ENCODE measurements at regions not wholly inside any gene's neighbourhood (a gene's known extent, or its start where the extent isn't known, plus 50 kb on each side); places are given as distances from the start of the nearest gene placed in this dataset.
A peak's percentile ranks its signal among the peaks of the same experiment; 100 is the strongest.

DNA sequence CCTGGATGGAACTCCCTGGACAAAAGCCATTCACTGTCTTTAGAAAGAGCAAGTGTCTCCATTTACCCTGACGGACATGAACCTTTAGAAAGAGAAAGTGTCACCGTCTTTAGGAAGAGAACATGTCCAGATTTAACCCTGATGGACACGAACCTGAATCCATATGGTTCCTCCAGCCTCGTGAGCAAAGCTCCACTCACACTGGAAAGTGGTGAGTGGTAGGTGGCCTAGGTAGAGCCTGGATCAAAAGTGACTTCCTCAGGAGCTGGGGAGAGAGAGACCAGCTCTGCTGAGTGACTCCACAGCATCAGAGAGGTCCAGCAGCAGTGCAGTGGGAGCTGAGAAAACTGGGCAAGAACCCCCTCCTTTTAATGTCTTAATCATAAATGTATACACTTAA is 59.8 kb upstream of the IRS2 start:
- H3K27ac ChIP-seq: no peak overlapping the region
- TF ChIP-seq, protein P1, sequence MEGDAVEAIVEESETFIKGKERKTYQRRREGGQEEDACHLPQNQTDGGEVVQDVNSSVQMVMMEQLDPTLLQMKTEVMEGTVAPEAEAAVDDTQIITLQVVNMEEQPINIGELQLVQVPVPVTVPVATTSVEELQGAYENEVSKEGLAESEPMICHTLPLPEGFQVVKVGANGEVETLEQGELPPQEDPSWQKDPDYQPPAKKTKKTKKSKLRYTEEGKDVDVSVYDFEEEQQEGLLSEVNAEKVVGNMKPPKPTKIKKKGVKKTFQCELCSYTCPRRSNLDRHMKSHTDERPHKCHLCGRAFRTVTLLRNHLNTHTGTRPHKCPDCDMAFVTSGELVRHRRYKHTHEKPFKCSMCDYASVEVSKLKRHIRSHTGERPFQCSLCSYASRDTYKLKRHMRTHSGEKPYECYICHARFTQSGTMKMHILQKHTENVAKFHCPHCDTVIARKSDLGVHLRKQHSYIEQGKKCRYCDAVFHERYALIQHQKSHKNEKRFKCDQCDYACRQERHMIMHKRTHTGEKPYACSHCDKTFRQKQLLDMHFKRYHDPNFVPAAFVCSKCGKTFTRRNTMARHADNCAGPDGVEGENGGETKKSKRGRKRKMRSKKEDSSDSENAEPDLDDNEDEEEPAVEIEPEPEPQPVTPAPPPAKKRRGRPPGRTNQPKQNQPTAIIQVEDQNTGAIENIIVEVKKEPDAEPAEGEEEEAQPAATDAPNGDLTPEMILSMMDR (conservative IDR thresholded peaks at IDR 0.05): no peak

DNA sequence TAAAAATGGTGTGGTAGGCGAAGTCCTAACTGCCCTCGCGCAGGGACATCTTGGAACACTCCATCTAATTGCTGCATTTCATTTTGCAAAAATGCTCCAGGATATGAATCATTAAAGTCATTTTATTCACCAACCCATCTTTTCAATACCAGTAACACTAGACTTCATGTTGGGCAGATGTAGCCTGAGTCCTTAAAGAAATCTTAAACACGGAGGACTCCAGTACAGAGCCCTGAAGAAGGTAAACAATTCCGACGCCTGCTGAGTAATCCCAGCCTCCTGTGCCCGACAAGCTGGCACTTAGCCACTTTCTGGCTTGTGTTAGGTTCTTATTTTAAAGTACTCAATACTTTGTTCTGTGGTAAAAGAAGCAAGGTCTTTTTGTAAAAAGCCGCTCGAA is 58.0 kb upstream of the IRS2 start:
- peak overlapping the region; percentile 0; the same call in 1 of the 2 replicates for H3K27ac ChIP-seq
- TF ChIP-seq, protein P1 (conservative IDR thresholded peaks at IDR 0.05): no peak

DNA sequence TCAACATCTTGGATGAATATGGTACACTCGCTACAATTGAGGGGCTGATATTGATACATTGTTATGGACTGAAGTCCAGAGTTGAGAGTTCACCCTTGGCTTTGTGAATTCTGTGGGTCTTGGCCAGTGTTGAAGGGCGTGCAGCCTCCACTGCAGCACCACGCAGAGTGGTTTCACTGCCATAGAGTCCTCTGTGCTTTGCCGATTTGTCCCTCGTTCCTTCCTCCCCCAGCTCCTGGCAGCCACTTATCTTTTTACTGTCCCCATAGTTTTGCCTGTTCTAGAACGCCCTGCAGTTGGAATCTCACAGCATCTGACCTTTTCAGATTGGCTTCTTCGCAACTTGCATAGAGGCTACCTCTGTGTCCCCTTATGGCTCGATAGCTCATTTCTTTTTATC is 57.3 kb upstream of the IRS2 start:
- H3K27ac ChIP-seq: no peak overlapping the region
- TF ChIP-seq, protein P1 (conservative IDR thresholded peaks at IDR 0.05): no peak

DNA sequence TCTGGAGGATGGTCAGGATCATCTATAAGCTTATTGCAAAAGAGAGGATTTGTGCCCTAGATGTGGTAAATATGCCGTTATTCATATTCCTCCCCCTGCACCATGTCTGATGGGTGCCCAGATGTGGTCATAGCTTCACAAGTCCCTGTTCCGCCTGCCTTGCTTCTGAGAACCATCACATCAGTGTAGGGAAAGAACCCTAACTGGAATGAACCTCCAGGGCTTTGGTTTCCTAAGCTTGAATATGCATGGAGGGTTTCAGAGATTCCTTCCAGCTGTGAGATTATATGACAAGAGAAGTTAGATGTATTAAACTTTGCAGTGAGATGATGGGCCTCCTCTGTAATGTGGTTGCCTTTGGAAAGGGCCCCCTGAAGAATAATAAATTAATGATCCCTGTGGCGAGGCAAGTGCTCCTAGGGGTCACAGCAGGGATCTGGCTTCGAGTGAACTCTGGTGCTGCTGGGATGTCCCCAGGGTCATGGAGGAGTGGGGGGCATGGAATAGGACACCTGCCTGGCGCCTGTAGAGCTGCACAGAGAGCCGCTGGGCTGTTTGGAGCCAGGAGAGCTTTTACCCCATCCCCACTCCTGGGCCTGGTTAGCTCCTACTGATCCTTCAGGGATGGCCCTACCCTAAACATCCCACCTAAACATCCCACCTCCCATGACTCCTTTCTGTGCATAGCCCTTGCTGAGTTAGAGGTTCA is 56.0 kb upstream of the IRS2 start:
- H3K27ac ChIP-seq: no peak overlapping the region

DNA sequence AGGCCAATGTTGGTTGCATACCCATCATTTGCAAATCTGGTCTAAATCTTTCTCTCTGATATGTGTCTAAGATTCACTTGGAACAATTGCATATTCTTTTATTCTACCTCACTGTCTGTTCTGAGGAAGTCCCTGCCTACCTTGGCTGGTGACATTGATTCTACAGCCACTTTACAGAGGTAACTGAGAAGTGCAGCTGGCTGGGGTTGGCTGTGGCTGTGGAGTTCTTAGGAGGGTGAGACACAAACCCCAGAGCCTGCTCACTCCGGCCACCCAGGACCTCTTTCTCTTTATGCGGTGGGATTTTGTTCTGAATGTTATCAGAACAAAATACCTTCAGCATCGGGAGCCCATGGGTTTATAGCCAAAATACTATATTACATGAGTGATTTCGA is 54.5 kb upstream of the IRS2 start:
- TF ChIP-seq, protein P1 (conservative IDR thresholded peaks at IDR 0.05): no peak
- no peak overlapping the region for H3K27ac ChIP-seq

More for the DNA sequence above, 56.0 kb upstream of the IRS2 start:
- TF ChIP-seq, protein P1 (conservative IDR thresholded peaks at IDR 0.05): no peak

DNA sequence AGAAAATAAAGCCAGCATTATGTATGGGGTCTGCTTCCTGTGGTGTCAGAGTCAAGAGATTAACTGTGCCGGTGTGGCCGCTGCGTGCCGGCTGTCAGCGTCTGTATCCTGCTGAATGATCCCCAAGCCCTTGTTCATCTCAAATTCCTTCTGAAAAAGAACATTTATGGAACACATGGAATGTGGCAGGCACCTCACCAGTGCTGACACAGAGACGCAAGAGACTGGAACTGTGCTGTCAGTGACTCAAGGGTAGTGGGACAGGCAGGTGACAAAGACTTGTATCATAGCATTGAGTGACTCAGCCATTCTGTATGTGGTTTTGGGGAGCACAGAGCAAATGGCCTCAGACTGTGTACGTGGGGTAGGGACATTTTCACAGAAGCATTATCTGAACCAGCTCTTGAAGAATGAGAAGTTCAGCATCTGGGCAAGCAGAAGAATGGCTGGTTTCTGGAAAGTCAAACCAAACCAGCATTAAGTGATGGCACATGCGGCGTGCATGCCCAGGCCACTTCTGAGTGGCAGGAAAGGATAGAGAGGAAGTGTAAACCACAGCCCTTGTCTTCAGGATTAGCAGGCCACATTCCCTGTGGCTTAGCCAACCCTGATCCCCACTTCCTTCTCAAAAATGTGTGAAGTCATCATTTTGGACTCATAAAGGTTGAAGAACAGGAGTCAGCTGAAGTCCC is 54.0 kb upstream of the IRS2 start:
- H3K27ac ChIP-seq: no peak overlapping the region
- TF ChIP-seq, protein P1 (conservative IDR thresholded peaks at IDR 0.05): no peak

DNA sequence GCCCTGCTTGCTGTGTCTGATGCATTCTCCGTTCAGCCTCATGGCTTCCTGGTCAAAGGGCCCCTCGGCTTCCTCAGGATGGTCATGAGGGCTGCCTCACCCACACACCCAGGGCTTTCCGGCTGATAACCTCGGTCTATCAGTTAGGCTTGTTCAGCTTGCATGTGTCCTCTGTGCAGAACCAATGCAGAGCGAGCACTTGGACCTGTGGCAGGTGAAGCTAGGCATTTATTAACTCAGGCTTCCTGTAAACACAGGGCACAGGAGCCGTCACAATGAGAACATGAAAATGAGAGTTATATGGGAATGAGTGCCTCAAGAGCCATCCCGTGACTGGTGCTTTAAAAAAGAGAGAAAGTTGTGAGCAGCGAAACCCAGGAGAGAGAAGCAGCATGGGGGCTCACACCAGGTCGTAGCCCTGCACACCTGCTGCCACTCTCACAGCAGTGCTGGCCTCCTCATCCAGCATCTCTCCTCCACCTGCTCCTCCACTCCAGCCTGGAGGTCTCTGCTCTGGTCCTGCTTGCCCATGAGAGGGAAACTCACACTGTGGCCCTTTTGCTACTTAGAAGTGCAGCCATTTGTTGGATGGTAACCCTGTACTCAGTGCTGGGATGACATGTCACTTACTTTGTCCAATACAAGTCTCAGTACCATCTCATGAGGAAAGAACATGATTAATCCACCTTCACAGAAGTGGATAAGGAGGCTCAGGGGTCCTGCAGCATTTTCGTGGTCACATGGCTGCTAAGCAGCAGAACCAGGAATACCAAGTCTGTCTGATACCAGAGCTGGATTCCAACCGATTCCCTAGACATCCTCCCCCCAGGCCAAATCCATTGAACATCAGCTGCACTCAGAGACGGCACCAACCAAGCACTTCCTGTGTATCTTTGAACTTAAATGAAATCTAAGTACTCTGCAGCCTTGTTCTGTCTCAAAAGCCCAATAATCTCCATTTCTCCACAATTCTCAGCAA is 50.5 kb upstream of the IRS2 start:
- TF ChIP-seq, protein P1 (conservative IDR thresholded peaks at IDR 0.05): no peak
- H3K27ac ChIP-seq: peak overlapping the region; percentile 67

Measured in VCaP (cell line).